ENCODE measurements at regions not wholly inside any gene's neighbourhood (a gene's known extent, or its start where the extent isn't known, plus 50 kb on each side); places are given as distances from the start of the nearest gene placed in this dataset.

- no peak for TF ChIP-seq CTCF (IDR thresholded peaks at IDR 0.05; ENCODE audit: low read depth, low read length)
- no peak overlapping the region for H3K4me3 ChIP-seq (ENCODE audit: low read depth, low read length)
Observed at GRCh38 chr21:35245879-35246278, 196.8 kb upstream of the RUNX1 start.

- TF ChIP-seq CTCF (IDR thresholded peaks at IDR 0.05; ENCODE audit: low read depth, low read length) = no peak
- H3K4me3 ChIP-seq (ENCODE audit: low read depth, low read length) = no peak overlapping the region
Observed at GRCh38 chr21:35244514-35244913, 195.4 kb upstream of the RUNX1 start.

- no peak for TF ChIP-seq CTCF (IDR thresholded peaks at IDR 0.05; ENCODE audit: low read depth, low read length)
- H3K4me3 ChIP-seq (ENCODE audit: low read depth, low read length) = no peak overlapping the region
Observed at GRCh38 chr21:35243171-35243570, 194.1 kb upstream of the RUNX1 start.

GRCh38 chr21:35239811-35240219, 190.7 kb upstream of the RUNX1 start:
- H3K4me3 ChIP-seq (ENCODE audit: low read depth, low read length) = no peak overlapping the region

GRCh38 chr21:35238119-35238518, 189.0 kb upstream of the RUNX1 start:
- H3K4me3 ChIP-seq (ENCODE audit: low read depth, low read length) = no peak overlapping the region
- no peak for TF ChIP-seq CTCF (IDR thresholded peaks at IDR 0.05; ENCODE audit: low read depth, low read length)

More at GRCh38 chr21:35239811-35240219, 190.7 kb upstream of the RUNX1 start:
- TF ChIP-seq CTCF (IDR thresholded peaks at IDR 0.05; ENCODE audit: low read depth, low read length) = no peak

GRCh38 chr21:35237287-35237686, 188.2 kb upstream of the RUNX1 start:
- TF ChIP-seq CTCF (IDR thresholded peaks at IDR 0.05; ENCODE audit: low read depth, low read length) = no peak

GRCh38 chr21:35236090-35236489, 187.0 kb upstream of the RUNX1 start:
- no peak for TF ChIP-seq CTCF (IDR thresholded peaks at IDR 0.05; ENCODE audit: low read depth, low read length)

More at GRCh38 chr21:35237287-35237686, 188.2 kb upstream of the RUNX1 start:
- H3K4me3 ChIP-seq (ENCODE audit: low read depth, low read length) = no peak overlapping the region

More at GRCh38 chr21:35236090-35236489, 187.0 kb upstream of the RUNX1 start:
- H3K4me3 ChIP-seq (ENCODE audit: low read depth, low read length) = no peak overlapping the region
